ENCODE measurements at regions not wholly inside any gene's neighbourhood (a gene's known extent, or its start where the extent isn't known, plus 50 kb on each side); places are given as distances from the start of the nearest gene placed in this dataset.
A peak's percentile ranks its signal among the peaks of the same experiment; 100 is the strongest.

GRCh38 chr13:85663856-85664255 is 135.4 kb downstream of the SLITRK6 start:
- DNase-seq, result no peak

- DNase-seq, result no peak
Measured at GRCh38 chr13:85662186-85662585, 137.0 kb downstream of the SLITRK6 start.

GRCh38 chr13:85661675-85662074 is 137.5 kb downstream of the SLITRK6 start:
- DNase-seq, result no peak

- no peak for DNase-seq
Measured at GRCh38 chr13:85659493-85659892, 139.7 kb downstream of the SLITRK6 start.

GRCh38 chr13:85657942-85658341 is 141.3 kb downstream of the SLITRK6 start:
- DNase-seq, result peak; percentile 7

GRCh38 chr13:85655040-85655439 is 144.2 kb downstream of the SLITRK6 start:
- DNase-seq, result no peak

GRCh38 chr13:85654227-85654626 is 145.0 kb downstream of the SLITRK6 start:
- no peak for DNase-seq

- no peak for DNase-seq
Measured at GRCh38 chr13:85653681-85654080, 145.5 kb downstream of the SLITRK6 start.

- no peak for DNase-seq
Measured at GRCh38 chr13:85652491-85652890, 146.7 kb downstream of the SLITRK6 start.

GRCh38 chr13:85651440-85651839 is 147.8 kb downstream of the SLITRK6 start:
- no peak for DNase-seq

GRCh38 chr13:85650613-85651012 is 148.6 kb downstream of the SLITRK6 start:
- no peak for DNase-seq

- DNase-seq, result no peak
Measured at GRCh38 chr13:85640727-85641126, 158.5 kb downstream of the SLITRK6 start.

GRCh38 chr13:85638815-85639393 is 160.3 kb downstream of the SLITRK6 start:
- DNase-seq, result no peak

- no peak for DNase-seq
Measured at GRCh38 chr13:85638265-85638664, 161.0 kb downstream of the SLITRK6 start.

- no peak for DNase-seq
Measured at GRCh38 chr13:85632526-85633195, 166.6 kb downstream of the SLITRK6 start.

GRCh38 chr13:85631801-85632200 is 167.4 kb downstream of the SLITRK6 start:
- DNase-seq, result no peak

GRCh38 chr13:85626603-85627002 is 172.6 kb downstream of the SLITRK6 start:
- DNase-seq, result no peak

- no peak for DNase-seq
Measured at GRCh38 chr13:85619321-85619720, 179.9 kb downstream of the SLITRK6 start.

- DNase-seq, result no peak
Measured at GRCh38 chr13:85618521-85618920, 180.7 kb downstream of the SLITRK6 start.

GRCh38 chr13:85616275-85616674 is 182.9 kb downstream of the SLITRK6 start:
- DNase-seq, result no peak

- DNase-seq, result no peak
Measured at GRCh38 chr13:85615031-85615430, 184.2 kb downstream of the SLITRK6 start.

GRCh38 chr13:85610024-85610423 is 189.2 kb downstream of the SLITRK6 start:
- DNase-seq, result no peak

GRCh38 chr13:85608255-85608829 is 190.9 kb downstream of the SLITRK6 start:
- no peak for DNase-seq

GRCh38 chr13:85603735-85604134 is 195.5 kb downstream of the SLITRK6 start:
- DNase-seq, result no peak

GRCh38 chr13:85601526-85601925 is 197.7 kb downstream of the SLITRK6 start:
- DNase-seq, result no peak
